Astrocyte of the spinal cord (primary cell): ENCODE measurements at regions not wholly inside any gene's neighbourhood (a gene's known extent, or its start where the extent isn't known, plus 50 kb on each side); places are given as distances from the start of the nearest gene placed in this dataset.

ENCODE experiments used
- DNase-seq: peaks from one replicate; pipeline ENCODE4 v3.0.0; 2011; ENCODE audit warnings: low read depth, low spot score
- H3K4me3 ChIP-seq: 2 replicates; pipeline ENCODE4 v1.5.1; 2011; ENCODE audit warnings: low read depth, mild to moderate bottlenecking, low read length, moderate library complexity
- in situ Hi-C: cut with HindIII; loops from 2 replicates; pipeline ENCODE4 v1.10.0; 2017; ENCODE audit warnings: low sequenced_read_pairs
- TF ChIP-seq, protein P1 (sequence below): IDR thresholded peaks from 2 replicates; pipeline ENCODE4 v1.5.1; 2012; ENCODE audit warnings: low read depth, mild to moderate bottlenecking, low read length, inconsistent platforms

GRCh38 chr19:31583148-31583547 is 233.9 kb upstream of the TSHZ3 start:
- in situ Hi-C loops = no loop called here
- no peak for DNase-seq
- no peak overlapping the region for H3K4me3 ChIP-seq
- TF ChIP-seq, protein P1, sequence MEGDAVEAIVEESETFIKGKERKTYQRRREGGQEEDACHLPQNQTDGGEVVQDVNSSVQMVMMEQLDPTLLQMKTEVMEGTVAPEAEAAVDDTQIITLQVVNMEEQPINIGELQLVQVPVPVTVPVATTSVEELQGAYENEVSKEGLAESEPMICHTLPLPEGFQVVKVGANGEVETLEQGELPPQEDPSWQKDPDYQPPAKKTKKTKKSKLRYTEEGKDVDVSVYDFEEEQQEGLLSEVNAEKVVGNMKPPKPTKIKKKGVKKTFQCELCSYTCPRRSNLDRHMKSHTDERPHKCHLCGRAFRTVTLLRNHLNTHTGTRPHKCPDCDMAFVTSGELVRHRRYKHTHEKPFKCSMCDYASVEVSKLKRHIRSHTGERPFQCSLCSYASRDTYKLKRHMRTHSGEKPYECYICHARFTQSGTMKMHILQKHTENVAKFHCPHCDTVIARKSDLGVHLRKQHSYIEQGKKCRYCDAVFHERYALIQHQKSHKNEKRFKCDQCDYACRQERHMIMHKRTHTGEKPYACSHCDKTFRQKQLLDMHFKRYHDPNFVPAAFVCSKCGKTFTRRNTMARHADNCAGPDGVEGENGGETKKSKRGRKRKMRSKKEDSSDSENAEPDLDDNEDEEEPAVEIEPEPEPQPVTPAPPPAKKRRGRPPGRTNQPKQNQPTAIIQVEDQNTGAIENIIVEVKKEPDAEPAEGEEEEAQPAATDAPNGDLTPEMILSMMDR = no peak

DNA sequence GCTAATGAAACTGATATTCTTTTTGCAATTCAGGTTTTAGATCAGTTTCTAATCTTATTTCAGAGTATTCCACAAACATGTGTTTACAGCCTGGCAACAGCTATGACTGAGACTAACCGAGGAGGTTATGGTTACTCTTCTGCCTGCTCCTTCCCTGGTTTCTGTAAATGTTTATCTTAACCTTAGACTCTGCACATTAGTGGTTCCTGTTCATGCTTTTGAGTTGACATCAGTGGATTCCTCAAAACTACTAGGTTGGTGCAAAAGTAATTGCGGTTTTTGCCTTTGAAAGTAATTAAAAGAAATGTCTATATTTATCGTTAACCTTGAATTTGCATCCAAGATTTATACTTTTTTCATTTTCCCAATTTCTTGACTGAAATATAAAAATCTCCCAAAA is 237.0 kb upstream of the TSHZ3 start:
- H3K4me3 ChIP-seq = no peak overlapping the region
- in situ Hi-C loops = no loop called here
- peak; percentile 2 for DNase-seq
- TF ChIP-seq, protein P1 = no peak

DNA sequence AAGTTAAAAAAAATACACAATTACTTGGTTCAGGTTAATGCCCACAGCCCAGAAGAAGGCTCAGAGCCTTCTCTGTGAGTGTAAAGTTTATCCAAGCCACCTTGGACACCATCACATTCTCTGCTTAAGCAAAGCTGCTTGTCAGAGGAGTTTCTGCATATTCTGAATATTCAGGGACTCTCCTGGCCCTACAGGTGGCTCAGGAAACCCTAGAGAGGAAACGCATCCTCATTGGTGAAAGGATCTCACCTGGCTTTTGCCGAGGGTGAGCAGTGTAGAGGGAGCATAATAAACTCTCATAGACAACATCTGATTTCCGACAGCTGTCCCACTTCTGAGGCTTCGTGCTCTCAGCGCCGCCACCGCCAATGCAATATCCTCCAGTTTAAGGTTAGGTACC is 239.9 kb upstream of the TSHZ3 start:
- H3K4me3 ChIP-seq = no peak overlapping the region
- in situ Hi-C loops = no loop called here
- TF ChIP-seq, protein P1 = no peak
- no peak for DNase-seq

DNA sequence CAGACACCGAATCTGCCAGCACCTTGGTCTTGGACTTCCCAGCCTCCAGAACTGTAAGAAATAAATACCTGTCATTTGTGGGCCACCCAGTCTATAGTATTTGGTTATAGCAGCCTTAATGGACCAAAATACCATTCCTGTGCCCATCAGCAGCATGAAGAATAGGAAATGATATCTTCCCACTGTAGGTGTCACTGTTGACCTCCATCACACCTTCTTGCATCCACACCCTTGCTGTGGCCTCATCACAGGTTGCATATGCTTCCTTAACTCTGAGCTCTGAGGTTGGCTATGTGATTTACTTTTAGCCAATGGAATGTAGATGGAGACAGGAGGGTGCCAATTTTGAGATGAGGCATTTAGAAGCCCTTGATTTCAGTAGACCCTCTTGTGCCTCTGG is 242.0 kb upstream of the TSHZ3 start:
- DNase-seq = no peak
- no peak overlapping the region for H3K4me3 ChIP-seq
- TF ChIP-seq, protein P1 = no peak
- in situ Hi-C loops = no loop called here

DNA sequence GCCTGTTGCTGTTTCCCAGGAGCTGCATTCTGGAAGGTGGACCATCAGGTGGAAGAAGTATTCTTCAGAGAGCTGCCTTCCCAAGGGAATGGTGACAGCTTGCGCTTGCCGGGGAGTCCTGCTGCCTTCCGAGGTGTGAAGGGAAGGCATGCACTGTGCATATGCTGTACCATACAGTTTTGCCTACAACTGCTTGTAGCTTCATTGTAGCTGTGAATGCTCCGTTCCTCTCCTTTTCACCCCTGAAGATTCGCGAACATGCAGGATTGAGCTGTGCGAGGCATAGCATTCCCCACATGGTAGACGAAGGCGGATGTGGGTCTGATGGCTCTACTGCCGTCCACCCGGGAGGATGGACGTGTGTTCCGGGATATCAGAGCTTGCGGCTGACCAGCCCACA is 243.2 kb upstream of the TSHZ3 start:
- in situ Hi-C loops = no loop called here
- TF ChIP-seq, protein P1 = no peak
- DNase-seq = no peak
- H3K4me3 ChIP-seq = no peak overlapping the region

DNA sequence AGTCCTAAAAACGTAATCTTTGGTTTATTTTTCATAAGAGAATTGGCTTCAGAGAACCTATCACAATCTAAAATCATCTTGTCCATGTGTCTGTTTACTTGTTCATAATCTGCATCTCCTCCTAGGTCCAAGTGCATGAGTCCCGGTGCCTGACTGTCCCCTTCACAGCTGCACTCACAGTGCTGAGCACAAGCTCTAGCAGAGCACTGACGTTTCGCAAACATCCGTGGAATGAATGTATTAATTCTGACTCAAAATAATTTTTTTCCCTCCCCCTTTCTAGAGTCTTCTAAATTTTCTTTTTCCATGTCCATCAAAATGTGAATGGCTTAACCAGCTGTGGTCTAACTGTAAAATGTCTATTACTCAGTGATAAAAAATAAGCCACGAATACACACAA is 245.5 kb upstream of the TSHZ3 start:
- in situ Hi-C loops = no loop called here
- TF ChIP-seq, protein P1 = no peak
- H3K4me3 ChIP-seq = no peak overlapping the region
- no peak for DNase-seq

GRCh38 chr19:31595521-31595920 is 246.3 kb upstream of the TSHZ3 start:
- no peak for DNase-seq
- in situ Hi-C loops = no loop called here
- H3K4me3 ChIP-seq = no peak overlapping the region
- TF ChIP-seq, protein P1 = no peak
